ENCODE measurements at regions not wholly inside any gene's neighbourhood (a gene's known extent, or its start where the extent isn't known, plus 50 kb on each side); places are given as distances from the start of the nearest gene placed in this dataset.

DNA sequence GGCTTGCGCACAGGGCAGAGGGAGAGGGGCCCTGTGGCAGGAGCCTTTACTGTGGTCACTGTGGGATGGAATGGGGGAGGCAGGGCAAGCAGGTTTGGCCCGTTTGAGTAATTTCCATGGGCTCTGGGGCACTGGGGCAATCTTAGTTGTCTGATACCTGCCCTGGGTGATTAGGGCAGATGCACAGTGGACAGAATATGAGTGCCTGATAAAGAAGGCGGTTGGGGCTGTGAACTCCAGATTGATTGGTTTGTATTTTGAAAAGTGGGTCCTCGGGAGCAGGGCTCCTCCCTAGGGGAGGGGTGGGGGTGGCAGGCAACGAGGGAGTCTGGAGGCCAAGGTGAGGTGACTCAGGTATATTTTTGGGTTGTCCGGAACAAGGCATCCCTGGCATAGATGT is 247.5 kb downstream of the NSG2 start:
- no peak for DNase-seq

- DNase-seq, result no peak
Observed at GRCh38 chr5:174293481-174293880, 248.0 kb downstream of the NSG2 start.

GRCh38 chr5:174294891-174295620 is 249.6 kb downstream of the NSG2 start:
- no peak for DNase-seq

DNA sequence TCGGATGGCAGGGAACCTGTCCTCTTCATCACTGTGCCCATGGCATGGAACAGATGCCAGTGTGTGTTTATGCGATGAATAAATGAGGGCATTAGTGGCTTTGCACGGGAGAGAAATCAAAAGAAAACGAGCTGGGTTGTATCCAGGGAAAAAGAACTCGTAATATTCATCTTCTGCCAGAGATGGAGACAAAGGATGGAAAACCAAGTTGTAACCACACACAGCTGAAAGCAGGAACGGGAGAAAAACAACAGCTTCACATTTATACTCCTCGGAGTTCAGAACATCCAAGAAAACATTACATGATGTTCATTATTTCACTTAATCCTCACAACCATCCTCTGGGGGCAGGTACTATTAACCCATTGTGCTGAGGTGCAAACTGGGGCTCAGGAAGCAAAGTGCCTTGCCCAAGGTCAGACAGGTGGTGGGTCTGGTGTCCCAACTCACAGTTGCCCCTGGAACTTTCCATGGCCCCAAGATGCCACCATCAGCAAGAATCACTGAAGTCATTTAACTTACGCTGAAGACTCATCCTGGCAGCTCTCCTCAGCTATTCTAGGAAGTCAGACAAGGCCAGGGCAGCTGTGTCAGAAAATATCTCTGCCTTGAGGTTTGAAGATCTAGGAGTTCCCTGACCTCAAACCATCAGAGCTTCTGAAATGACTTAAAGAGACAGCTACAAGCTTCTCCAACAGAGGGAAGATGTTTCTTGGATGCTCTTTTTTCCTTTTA is 250.4 kb downstream of the NSG2 start:
- no peak for DNase-seq

GRCh38 chr5:174300118-174300940 is 254.8 kb downstream of the NSG2 start:
- no peak for DNase-seq

DNA sequence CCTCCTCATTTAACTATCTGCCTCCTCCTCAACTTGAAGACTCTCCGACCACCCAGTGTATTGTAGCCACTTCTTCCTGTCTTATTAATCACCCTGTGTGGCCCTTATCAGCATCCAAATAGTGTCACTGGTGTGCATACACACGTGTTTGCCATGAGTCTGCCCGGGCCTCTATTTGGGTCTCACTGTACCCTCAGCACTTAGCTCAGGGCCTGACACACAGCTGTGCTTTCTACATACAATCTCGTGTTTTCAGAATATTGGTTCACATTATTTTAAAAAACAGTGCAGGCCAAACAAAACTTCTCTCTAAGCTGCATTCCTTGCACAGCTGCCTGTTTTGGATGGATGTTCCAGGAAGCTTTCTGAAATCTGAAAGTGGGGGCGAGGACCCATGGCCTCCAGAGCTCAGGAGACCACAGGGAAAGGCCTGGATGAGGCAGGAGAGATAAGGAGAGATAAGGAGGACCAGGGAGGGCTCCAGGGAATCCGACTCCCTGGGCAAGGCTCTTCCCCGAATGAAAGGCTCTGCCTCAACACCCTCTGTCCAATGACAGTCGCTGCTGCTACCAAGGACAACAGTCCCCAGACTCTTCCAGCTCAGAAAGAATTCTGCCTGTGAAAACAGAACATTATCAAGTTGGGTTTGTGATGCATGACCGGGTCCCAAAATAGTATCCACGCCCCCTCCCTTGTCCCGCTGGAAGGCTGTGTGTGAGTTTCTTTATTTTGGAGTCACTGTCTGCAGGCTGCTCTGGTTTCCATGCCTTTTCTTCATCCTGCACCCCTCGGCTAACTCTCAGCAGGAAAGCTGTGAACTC is 255.6 kb downstream of the NSG2 start:
- DNase-seq, result no peak

- DNase-seq, result no peak
Observed at GRCh38 chr5:174301848-174302625, 256.5 kb downstream of the NSG2 start.

DNA sequence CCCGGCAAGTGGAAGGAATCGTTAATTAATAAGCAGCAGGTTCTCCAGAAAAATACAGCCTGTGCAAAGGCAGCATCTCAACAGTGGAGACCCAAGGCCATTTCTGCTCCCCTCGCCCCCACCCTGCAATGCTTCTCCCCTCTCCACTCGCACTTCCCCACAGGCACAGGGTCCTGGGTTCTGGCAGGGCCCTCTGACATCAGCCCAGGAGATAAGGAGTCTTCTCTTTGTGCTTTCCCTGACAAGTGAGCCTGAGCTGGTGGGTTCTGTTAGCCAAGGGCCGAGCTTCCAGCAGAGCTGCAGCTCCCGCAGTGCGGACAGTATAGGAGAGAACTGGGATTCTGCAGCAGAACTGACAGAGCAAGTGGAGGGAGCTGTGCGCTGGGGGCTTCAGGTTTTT is 257.5 kb downstream of the NSG2 start:
- no peak for DNase-seq

- no peak for DNase-seq
Observed at GRCh38 chr5:174303437-174304045, 258.0 kb downstream of the NSG2 start.

DNA sequence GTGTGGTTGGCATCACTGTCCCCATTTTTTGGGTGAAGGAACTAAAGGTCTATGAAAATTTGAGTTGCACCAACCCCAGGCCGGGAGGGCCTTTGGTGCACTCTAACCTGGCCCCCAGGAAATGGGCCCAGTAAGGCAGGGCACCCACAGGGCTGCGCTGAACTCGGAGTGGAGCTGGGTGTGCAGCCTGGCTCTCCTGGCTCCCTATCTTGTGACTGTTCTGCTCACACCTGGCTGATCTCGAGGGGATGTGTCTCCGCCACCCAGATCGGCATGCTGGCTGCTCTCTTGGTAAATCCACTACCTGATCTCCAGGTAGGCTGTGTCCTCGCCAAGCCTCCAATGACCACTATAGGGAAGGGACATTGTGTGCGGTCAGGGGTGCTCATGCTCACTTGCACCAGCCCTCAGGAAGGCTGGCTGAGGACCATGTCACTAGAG is 259.8 kb downstream of the NSG2 start:
- DNase-seq, result no peak

DNA sequence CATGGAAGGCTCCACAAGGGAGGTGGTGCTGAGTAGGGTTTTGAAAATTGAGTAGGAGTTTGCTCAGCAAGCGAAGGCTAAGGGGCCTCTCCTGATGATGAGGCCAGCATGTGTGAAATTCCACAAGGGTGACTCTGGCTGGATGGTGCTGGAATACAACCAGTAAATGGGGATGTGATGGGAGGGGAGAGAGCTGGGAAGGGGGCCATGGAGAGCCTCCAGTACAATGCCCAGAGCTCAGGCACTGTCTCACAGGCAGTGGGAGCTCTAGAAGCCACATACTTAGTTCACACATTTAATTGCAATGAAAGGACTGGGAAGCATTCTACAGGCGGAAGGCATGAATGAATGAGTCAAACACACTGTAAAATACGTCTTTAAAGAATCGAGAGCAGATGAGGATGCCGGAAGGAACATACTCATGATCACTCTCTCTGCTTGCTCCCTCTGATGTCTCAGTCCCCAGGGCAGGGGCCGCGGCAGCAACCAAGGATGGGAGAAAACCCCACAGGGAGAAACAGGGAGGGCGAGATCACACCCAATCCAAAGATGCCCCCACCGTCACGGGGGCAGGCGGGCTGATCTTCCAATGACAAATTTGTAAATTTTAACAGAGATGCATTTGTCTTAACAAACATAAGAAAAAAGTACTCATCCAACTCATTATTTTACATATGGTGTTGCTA is 261.0 kb downstream of the NSG2 start:
- no peak for DNase-seq

GRCh38 chr5:174307031-174307408 is 261.5 kb downstream of the NSG2 start:
- DNase-seq, result no peak

DNA sequence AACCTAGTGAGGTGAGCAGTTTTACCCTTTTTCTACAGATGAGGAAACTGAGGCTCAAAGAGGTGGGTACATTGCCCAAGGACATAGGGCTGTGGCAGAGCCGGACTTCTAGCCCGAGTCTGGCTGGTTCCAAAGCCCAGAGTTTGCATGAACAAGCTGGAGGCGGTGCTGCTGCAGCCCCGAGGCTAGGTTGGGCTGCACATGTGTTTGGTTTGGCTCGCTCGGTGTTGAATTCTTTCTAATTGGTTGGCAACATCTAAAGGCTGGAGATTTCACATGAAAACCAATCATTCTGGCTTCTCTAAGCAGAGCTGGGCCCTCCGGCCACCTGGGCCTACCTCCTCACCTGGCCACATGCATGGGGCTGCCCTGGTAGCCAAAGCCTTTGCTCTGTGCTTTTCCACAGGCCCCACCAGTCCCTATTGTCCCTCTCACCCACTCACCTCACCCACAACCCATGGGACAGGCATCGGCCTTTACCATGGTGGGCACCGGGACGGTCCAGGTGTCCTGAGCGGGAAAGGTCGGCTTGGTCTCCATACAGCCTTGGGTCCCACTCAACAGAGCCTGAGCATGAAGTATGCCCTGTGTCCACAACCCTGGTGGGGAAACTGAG is 262.3 kb downstream of the NSG2 start:
- DNase-seq, result no peak

- DNase-seq, result no peak
Observed at GRCh38 chr5:174309131-174309795, 263.8 kb downstream of the NSG2 start.

DNA sequence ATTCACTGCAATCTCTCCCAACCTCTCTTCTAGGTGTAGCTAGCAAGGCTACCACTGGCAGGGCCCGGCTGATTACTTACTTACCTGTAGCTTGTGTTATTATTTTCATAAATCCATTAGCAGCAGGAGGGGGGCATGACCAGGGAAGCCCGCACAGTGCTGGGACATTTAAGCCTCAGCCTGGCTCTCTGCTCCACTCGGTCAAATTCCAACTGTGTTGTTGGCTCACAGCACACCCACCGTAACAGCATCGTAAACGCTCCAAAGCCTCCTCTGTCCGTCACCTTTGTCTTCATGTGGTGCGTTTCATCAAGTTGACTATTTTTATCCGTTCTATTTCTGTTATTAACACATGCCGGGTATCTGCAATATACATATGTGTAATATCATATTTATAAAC is 264.7 kb downstream of the NSG2 start:
- DNase-seq, result no peak

- no peak for DNase-seq
Observed at GRCh38 chr5:174310706-174311105, 265.2 kb downstream of the NSG2 start.

DNA sequence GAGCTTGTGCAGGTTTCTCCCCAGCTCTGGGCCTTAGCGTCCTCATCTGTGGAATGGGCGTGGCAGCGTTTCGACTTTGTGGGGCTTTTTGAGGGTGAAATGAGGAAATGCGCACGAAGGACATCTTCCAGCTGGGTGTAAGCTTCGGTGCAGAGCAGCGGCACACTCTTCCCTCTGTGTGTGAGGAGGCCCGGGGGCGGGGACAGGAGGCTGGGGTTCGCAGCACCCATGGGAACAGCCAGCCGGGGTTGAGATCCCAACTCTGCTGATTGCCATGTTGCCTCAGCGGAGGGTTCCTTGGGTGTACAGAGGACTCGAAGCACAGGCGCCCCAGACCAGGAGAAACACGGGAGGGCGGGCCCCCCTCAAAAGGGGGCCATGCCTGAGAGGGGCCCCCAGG is 265.6 kb downstream of the NSG2 start:
- no peak for DNase-seq

DNA sequence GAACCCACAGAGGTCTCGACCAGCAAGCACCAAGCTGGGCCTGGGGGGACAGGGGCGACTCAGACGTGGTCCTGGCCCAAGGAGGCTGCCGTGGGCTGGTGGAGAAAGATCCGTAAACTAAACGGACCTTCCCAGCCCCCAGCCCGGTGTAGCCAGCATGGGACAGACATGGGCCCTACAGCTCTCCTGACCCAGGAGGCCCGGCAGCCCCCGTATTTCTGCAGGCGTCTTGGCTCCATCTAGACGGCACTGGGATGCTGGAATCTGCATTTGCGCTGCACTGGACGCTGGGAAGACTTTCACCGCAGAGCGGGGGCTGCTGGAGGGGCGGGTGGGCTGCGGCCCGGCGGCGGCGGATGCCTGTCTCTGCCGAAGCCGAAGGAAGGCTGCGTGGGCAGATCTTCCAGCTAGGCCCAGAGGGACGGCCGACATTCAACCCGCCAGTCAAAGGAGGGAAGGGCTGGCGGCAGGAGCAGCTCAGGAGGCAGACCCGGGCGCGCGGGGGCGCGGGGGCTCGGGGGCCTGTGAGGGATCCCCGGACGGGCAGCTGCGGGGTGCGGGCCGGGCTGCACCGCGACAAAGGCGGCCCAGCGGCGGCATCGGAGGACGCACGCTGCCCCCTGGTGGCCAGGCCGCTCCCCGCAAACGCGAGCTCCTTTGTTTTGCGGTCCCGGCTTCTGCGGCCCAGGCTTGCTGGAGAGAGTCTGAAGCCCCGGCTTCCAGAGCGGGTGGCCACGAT is 266.2 kb downstream of the NSG2 start:
- peak; percentile 83 for DNase-seq

GRCh38 chr5:174312270-174312617 is 266.7 kb downstream of the NSG2 start:
- no peak for DNase-seq
